C1 segment of cervical spinal cord (tissue), 14 donors: ENCODE measurements at regions not wholly inside any gene's neighbourhood (a gene's known extent, or its start where the extent isn't known, plus 50 kb on each side); places are given as distances from the start of the nearest gene placed in this dataset.
"Not testable (repeated sequence)": the region's sequence is repeated elsewhere in the genome, so short reads cannot be mapped to it uniquely, and the experiment has no call there.

Experiments
- DNase-seq, 14 donors: peaks; one replicate each; lab custom pipeline; 2025; lab: John Stamatoyannopoulos, UW

- DNase-seq, result no peak
Measured at GRCh38 chrX:96183391-96183790, 501.3 kb upstream of the DIAPH2 start.

GRCh38 chrX:96183843-96184242 lies 500.8 kb upstream of the DIAPH2 start:
- no peak for DNase-seq

GRCh38 chrX:96204928-96205327 lies 479.7 kb upstream of the DIAPH2 start:
- DNase-seq, result no peak

- no peak for DNase-seq
Measured at GRCh38 chrX:96211953-96212352, 472.7 kb upstream of the DIAPH2 start.

- not testable (repeated sequence) for DNase-seq
Measured at GRCh38 chrX:96214681-96215080, 470.0 kb upstream of the DIAPH2 start.

- DNase-seq, result no peak
Measured at GRCh38 chrX:96224279-96224678, 460.4 kb upstream of the DIAPH2 start.

GRCh38 chrX:96244955-96245354 lies 439.7 kb upstream of the DIAPH2 start:
- DNase-seq, result no peak

- DNase-seq, result no peak
Measured at GRCh38 chrX:96246436-96246835, 438.2 kb upstream of the DIAPH2 start.
